Astrocyte of the spinal cord (primary cell): ENCODE measurements at regions not wholly inside any gene's neighbourhood (a gene's known extent, or its start where the extent isn't known, plus 50 kb on each side); places are given as distances from the start of the nearest gene placed in this dataset.

ENCODE experiments used
- DNase-seq: peaks from one replicate; pipeline ENCODE4 v3.0.0; 2011; ENCODE audit warnings: low read depth, low spot score
- H3K4me3 ChIP-seq: 2 replicates; pipeline ENCODE4 v1.5.1; 2011; ENCODE audit warnings: low read depth, mild to moderate bottlenecking, low read length, moderate library complexity
- in situ Hi-C: cut with HindIII; loops from 2 replicates; pipeline ENCODE4 v1.10.0; 2017; ENCODE audit warnings: low sequenced_read_pairs
- TF ChIP-seq, protein P1 (sequence below): IDR thresholded peaks from 2 replicates; pipeline ENCODE4 v1.5.1; 2012; ENCODE audit warnings: low read depth, mild to moderate bottlenecking, low read length, inconsistent platforms

DNA sequence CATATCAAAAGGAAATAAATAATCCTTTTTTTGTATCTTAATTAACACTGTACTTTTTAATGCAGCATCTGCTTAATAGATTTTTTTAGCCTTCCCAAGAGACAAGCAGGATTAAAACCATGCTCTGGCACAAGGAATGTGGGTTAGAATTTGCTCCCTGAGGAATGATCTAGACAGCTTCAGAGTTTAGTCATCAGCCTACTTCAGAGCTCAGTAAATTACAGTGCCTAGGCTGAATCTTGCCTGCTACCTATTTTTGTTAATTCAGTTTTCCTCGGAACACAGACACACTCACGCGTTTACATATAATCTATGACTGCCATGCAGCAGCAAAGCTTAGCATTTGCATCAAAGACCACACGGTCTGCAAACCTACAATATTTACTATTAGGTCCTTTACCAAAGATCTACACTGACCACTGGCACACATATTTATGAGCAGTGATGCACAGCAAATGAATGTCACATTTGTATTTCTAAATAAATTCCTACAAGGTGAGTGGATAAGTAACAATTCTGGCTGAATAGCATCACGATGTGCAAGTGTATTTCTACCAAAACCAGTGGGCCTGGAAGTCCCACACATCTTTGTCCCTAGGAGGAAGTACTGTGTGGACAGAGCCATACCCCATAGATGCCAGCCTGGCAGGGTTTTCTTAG lies 309.8 kb upstream of the TMEM132C start:
- TF ChIP-seq, protein P1, sequence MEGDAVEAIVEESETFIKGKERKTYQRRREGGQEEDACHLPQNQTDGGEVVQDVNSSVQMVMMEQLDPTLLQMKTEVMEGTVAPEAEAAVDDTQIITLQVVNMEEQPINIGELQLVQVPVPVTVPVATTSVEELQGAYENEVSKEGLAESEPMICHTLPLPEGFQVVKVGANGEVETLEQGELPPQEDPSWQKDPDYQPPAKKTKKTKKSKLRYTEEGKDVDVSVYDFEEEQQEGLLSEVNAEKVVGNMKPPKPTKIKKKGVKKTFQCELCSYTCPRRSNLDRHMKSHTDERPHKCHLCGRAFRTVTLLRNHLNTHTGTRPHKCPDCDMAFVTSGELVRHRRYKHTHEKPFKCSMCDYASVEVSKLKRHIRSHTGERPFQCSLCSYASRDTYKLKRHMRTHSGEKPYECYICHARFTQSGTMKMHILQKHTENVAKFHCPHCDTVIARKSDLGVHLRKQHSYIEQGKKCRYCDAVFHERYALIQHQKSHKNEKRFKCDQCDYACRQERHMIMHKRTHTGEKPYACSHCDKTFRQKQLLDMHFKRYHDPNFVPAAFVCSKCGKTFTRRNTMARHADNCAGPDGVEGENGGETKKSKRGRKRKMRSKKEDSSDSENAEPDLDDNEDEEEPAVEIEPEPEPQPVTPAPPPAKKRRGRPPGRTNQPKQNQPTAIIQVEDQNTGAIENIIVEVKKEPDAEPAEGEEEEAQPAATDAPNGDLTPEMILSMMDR = no peak
- DNase-seq = peak; percentile 62
- no peak overlapping the region for H3K4me3 ChIP-seq
- in situ Hi-C loops = no loop called here

DNA sequence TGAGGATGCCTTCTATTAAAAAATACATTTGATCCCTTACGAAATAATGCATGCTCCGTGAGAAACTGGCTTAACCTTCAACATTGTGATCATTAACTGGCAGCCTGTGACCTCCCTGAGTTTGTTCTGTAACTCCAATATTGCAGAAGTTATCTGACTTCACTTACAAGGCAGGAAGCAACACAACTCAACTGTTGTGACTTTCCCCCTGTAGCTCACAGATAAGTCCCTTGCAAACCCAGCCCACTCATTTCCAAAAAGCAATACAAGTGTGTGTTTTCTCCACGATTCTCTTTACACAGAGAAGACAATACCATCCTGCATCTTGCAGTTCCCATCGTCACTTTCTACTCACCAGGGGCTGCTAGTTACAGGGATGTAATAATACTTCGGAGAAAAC lies 304.7 kb upstream of the TMEM132C start:
- in situ Hi-C loops = no loop called here
- DNase-seq = no peak
- TF ChIP-seq, protein P1 = no peak
- no peak overlapping the region for H3K4me3 ChIP-seq

DNA sequence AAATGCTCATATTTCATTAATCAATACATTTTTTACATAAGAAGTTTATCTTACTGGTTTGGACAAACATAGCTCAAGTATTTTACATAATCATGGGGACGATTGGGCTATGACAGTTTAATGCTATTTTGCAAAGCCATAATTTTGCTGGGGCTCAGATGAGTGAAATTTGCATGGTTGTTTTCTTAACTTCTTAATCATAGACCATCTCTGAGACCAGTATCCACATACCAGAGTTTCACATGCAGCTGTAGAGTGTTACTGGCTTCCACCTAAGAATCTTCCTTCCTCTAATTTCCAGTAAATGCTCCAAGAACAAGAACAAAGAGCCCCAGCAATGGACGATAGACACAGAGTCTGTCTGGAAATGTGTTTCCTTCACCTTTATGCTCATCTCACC lies 303.0 kb upstream of the TMEM132C start:
- TF ChIP-seq, protein P1 = no peak
- in situ Hi-C loops = no loop called here
- no peak overlapping the region for H3K4me3 ChIP-seq
- DNase-seq = peak; percentile 16

DNA sequence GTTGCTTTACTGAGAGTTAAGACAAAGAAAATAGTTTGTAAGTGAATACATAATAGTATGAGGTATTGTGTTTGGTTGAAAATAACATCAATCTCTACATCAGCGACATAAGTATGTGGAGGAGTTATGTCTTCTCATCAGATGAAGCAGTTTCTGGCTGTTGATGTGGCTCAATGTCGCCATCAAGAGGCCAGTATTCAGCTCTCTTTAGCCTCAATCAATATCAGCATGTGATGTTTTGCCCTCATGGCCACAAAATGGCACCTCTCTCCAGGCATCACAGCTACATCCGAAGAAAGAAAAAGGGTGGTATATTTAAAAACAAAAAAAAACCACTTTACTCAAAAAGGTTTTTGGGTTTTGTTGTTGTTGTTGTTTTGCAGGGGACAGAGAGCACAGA lies 302.3 kb upstream of the TMEM132C start:
- DNase-seq = peak; percentile 39
- no peak overlapping the region for H3K4me3 ChIP-seq
- in situ Hi-C loops = no loop called here
- TF ChIP-seq, protein P1 = peak; percentile 54

DNA sequence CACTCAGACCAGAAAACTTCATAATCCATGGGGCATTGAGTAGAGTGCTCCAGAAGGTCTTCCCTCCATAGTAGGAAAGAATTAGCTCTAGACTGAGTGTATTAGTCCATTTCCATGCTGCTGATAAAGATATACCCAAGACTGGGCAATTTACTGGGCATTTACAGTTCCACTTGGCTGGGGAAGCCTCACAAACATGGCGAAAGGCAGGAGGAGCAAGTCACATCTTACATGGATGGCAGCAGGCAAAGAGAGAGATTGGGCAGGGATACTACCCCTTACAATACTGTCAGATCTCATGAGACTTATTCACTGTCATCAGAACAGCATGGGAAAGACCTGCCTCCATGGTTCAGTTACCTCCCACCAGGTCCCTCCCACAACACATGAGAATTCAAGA lies 300.6 kb upstream of the TMEM132C start:
- DNase-seq = no peak
- TF ChIP-seq, protein P1 = no peak
- in situ Hi-C loops = no loop called here
- no peak overlapping the region for H3K4me3 ChIP-seq

DNA sequence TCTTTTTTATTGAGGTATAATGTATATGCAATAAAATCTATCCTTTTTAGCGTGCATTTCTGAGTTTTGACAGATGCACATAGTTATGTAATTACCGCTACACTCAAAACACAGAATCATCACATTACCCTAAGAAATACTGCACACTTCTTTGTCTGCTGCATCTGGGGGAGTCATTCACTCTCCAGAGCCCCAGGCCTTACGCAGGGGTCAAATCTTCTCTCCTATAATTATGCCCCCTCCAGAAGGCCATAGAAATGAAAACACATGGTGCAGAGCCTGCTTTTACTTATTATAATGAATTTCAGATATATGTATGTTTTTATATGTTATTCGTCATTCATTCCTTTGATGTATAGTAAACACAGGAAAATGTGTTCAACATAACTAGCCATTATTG lies 296.5 kb upstream of the TMEM132C start:
- H3K4me3 ChIP-seq = no peak overlapping the region
- DNase-seq = no peak
- in situ Hi-C loops = no loop called here
- TF ChIP-seq, protein P1 = no peak
